Spleen (tissue), 11 donors: ENCODE measurements at regions not wholly inside any gene's neighbourhood (a gene's known extent, or its start where the extent isn't known, plus 50 kb on each side); places are given as distances from the start of the nearest gene placed in this dataset.

Experiments
- DNase-seq: peaks from one replicate; pipeline ENCODE4 v3.0.0-alpha.2; 2020
- H3K27ac ChIP-seq, 8 donors: fragments of 200-600 bp; sonication (generic) in 7 of 8; 1 replicate in 4 of 8; 2 replicates in 4 of 8; pipeline versions ENCODE4 v1.5.0 to v1.8.0; 2016 to 2021; ENCODE audit warnings: inconsistent platforms in 4 of 8, mild to moderate bottlenecking in 4 of 8, moderate library complexity in 1 of 8
- H3K27me3 ChIP-seq, 7 donors: fragments of 200-600 bp; sonication (generic) in 6 of 7; replicated peaks in 1 of 7; 1 replicate in 4 of 7; 2 replicates in 3 of 7; pipeline versions ENCODE4 v1.5.0 to v1.8.0; 2016 to 2021; ENCODE audit warnings: inconsistent platforms in 3 of 7, mild to moderate bottlenecking in 1 of 7
- H3K36me3 ChIP-seq, 6 donors: fragments of 200-600 bp; sonication (generic) in 5 of 6; 1 replicate in 4 of 6; 2 replicates in 2 of 6; pipeline versions ENCODE4 v1.5.0 to v1.8.0; 2016 to 2021; ENCODE audit warnings: inconsistent platforms in 2 of 6
- H3K4me1 ChIP-seq, 6 donors: fragments of 200-600 bp; sonication (generic) in 5 of 6; 1 replicate in 3 of 6; 2 replicates in 3 of 6; pipeline versions ENCODE4 v1.5.0 to v1.8.0; 2016 to 2021; ENCODE audit warnings: inconsistent platforms in 3 of 6
- H3K4me3 ChIP-seq, 8 donors: fragments of 200-600 bp; sonication (generic) in 7 of 8; 1 replicate in 4 of 8; 2 replicates in 4 of 8; pipeline versions ENCODE4 v1.5.0 to v1.8.0; 2016 to 2021; ENCODE audit warnings: inconsistent platforms in 4 of 8, mild to moderate bottlenecking in 4 of 8, moderate library complexity in 2 of 8
- H3K9me3 ChIP-seq, 8 donors: fragments of 200-600 bp; sonication (generic) in 7 of 8; 1 replicate in 4 of 8; 2 replicates in 4 of 8; pipeline versions ENCODE4 v1.5.0 to v1.8.0; 2016 to 2021; ENCODE audit warnings: inconsistent platforms in 4 of 8
- CTCF ChIP-seq, 11 experiments: fragments of 200-600 bp in 7 of 11; fragments of 450-650 bp in 4 of 11; sonication (generic) in 4 of 11; IDR thresholded peaks in 8 of 11; conservative IDR thresholded peaks in 3 of 11; 1 replicate in 7 of 11; 2 replicates in 4 of 11; pipeline versions ENCODE4 v1.4.0 to v1.8.0; 2016 to 2021; ENCODE audit warnings: antibody characterized with exemption in 11 of 11, inconsistent platforms in 4 of 11, mild to moderate bottlenecking in 1 of 11
- POLR2A ChIP-seq, 3 donors: fragments of 450-650 bp; IDR thresholded peaks; one replicate each; pipeline ENCODE4 v1.5.1; 2017; ENCODE audit warnings: antibody characterized with exemption in 3 of 3, mild to moderate bottlenecking in 1 of 3
- POLR2AphosphoS5 ChIP-seq, 3 donors: sonication (generic); formaldehyde crosslinking; IDR thresholded peaks; one replicate each; pipeline ENCODE4 v1.5.1; 2017; ENCODE audit warnings: antibody characterized with exemption in 3 of 3
- WGBS, 5 donors: extraction: QIAGEN DNeasy Blood & Tissue Kit in 3 of 5; methylation state at CpG; one replicate each; pipeline versions ENCODE4 v1.1.5 to v1.1.7; 2013 to 2018; 5-methylcytosine and 5-hydroxymethylcytosine counted together
- intact Hi-C: fragments of 100-400 bp; cut with DNase I; formaldehyde crosslinking; loops from one replicate; pipeline ENCODE4 v1.15.0; 2023; ENCODE audit warnings: low total_unique reads
- donor health status: healthy with polysubstance abuse.
- donor health status: DM: no; HTN: no; CAD: no; lungs with moderate emphysema.
- donor health status: DM: no; HTN: no; CAD: no.
- donor health status: Bipolar disorder and iron deficiency.
- donor health status: healthy.
- donor health status: DM: no; HTN: no; CAD: no.
- donor health status: DM: yes; HTN: yes; CAD: no.

DNA sequence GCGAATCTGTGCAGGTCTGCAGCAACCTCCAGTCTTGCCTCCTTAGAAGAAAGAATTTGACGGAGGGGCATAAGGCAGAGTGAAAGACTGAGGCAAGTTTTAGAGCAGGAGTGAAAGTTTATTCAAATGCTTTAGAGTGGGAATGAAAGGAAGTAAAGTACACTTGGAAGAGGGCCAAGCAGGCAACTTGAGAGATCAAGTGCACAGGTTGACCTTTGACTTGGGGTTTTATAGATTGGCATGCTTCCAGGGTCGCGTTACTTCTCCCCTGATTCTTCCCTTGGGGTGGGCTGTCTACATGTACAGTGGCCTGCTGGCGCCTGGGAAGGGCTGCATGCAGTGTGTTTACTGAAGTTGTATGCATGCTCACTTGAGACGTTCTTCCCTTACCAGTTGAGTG is 127.2 kb upstream of the FER start:
- no peak for DNase-seq
- intact Hi-C loops: no loop called here
- WGBS, 5 donors: 65 to 76% (median 71%) methylated on average over 6 of the region's 6 CpGs
- TF ChIP-seq POLR2AphosphoS5 (IDR thresholded peaks at IDR 0.05) (no peak), CTCF (IDR thresholded peaks at IDR 0.05 in 8 of 11, conservative IDR thresholded peaks at IDR 0.05 in 3 of 11) (no peak), POLR2A (IDR thresholded peaks at IDR 0.05) (no peak)
- no peak overlapping the region for H3K27ac ChIP-seq
- H3K9me3 ChIP-seq: peaks cover 0 to 8% (median 0%) of the 10 kb centered on the region in 8 donors
- no peaks in the 10 kb centered on the region for H3K4me1 ChIP-seq
- H3K4me3 ChIP-seq: no peak overlapping the region
- H3K36me3 ChIP-seq: no peaks in the 10 kb centered on the region
- peaks cover 0 to 4% (median 0%) of the 10 kb centered on the region in 7 donors for H3K27me3 ChIP-seq

DNA sequence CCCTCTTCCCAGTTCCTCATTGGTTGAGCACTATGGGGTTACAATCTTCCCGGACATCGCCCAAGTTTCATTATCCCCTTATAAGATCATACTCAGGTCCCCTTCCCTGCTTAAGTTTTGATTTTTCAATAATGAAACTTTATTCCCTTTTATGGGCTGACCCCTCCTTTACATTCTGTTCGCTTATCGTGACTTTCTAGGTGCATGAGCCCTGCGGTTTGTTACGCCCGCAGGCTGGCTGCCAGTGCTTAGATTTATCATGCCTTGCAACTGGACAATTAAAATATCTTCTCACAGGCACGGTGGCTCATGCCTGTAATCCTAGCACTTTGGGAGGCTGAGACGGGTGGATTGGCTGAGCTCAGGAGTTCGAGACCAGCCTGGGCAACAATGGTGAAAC is 127.9 kb upstream of the FER start:
- H3K36me3 ChIP-seq: no peaks in the 10 kb centered on the region
- DNase-seq: no peak
- no peak overlapping the region for H3K4me3 ChIP-seq
- no peak overlapping the region for H3K27ac ChIP-seq
- 89 to 98% (median 93%) methylated on average over 10 of the region's 10 CpGs for WGBS, 5 donors
- H3K9me3 ChIP-seq: peaks cover 0 to 9% (median 0%) of the 10 kb centered on the region in 8 donors
- TF ChIP-seq POLR2AphosphoS5 (IDR thresholded peaks at IDR 0.05): no peak
- TF ChIP-seq CTCF (IDR thresholded peaks at IDR 0.05 in 8 of 11, conservative IDR thresholded peaks at IDR 0.05 in 3 of 11): no peak
- no peak for TF ChIP-seq POLR2A (IDR thresholded peaks at IDR 0.05)
- peaks cover 0 to 4% (median 0%) of the 10 kb centered on the region in 7 donors for H3K27me3 ChIP-seq
- H3K4me1 ChIP-seq: no peaks in the 10 kb centered on the region
- intact Hi-C loops: no loop called here

DNA sequence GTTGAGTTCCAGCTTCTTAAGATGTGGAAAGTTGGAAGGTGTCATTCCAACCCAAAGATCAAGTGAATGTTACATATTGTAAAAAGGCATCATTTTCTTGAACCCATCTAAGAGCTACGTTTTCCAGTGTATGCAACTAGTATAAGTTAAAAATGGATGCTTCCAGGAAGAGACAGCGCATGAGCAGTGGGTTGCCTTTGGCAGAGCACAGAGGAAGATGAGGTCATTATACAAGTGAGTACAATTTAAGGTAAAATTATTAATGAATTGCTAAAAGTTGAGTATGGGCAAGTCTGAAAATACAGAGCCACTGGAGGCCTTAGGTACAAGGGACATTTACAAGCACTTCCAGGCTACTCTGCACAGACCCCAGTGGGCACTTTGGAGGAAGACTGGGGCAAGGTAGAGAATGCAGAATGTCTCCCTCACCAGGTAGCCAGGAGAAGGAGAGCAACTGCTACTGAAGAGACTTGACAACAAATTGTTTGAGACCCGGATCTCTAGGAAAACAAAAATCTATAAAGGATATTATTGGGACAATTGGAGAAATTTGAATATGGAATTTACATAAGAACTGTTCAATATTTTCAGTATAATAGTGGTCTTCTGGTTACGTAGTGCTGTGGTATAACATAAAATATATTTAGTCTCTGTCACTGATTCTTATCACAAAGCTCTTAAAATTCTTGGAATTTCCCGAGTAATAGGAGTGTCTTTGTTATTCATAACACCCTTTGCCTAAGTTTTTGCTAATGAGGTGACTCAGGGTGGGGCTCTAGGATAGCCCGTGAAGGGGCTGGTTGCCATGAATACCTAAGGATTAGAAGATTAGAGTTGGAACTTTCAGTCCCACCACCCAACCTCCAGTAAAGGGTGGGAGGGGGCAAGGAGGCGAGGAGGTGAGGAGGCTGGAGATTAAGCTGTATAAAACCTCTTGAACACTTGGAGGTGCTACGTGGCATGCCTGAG is 129.9 kb upstream of the FER start:
- no peak overlapping the region for H3K4me3 ChIP-seq
- no peak overlapping the region for H3K27ac ChIP-seq
- intact Hi-C loops: no loop called here
- H3K27me3 ChIP-seq: peaks cover 0 to 4% (median 0%) of the 10 kb centered on the region in 7 donors
- H3K4me1 ChIP-seq: no peaks in the 10 kb centered on the region
- no peak for DNase-seq
- H3K36me3 ChIP-seq: no peaks in the 10 kb centered on the region
- peaks cover 0 to 14% (median 3%) of the 10 kb centered on the region in 8 donors for H3K9me3 ChIP-seq
- TF ChIP-seq CTCF (IDR thresholded peaks at IDR 0.05 in 8 of 11, conservative IDR thresholded peaks at IDR 0.05 in 3 of 11): no peak
- no peak for TF ChIP-seq POLR2AphosphoS5 (IDR thresholded peaks at IDR 0.05)
- no peak for TF ChIP-seq POLR2A (IDR thresholded peaks at IDR 0.05)
- 70 to 81% (median 78%) methylated on average over 8 of the region's 8 CpGs for WGBS, 5 donors

GRCh38 chr5:108615216-108615615 is 132.5 kb upstream of the FER start:
- no peak for DNase-seq
- intact Hi-C loops: no loop called here
- Histone ChIP-seq H3K27ac (no peak overlapping the region), H3K4me3 (no peak overlapping the region), H3K36me3 (no peaks in the 10 kb centered on the region), H3K9me3 (peaks cover 0 to 26% (median 9%) of the 10 kb centered on the region in 8 donors), H3K27me3 (peaks cover 0 to 4% (median 0%) of the 10 kb centered on the region in 7 donors), H3K4me1 (no peaks in the 10 kb centered on the region)
- TF ChIP-seq POLR2AphosphoS5 (IDR thresholded peaks at IDR 0.05) (no peak), POLR2A (IDR thresholded peaks at IDR 0.05) (no peak), CTCF (IDR thresholded peaks at IDR 0.05 in 8 of 11, conservative IDR thresholded peaks at IDR 0.05 in 3 of 11) (no peak)
- WGBS, 5 donors: 74 to 92% (median 85%) methylated on average over 2 of the region's 2 CpGs
